HUES6 (cell line): ENCODE measurements at regions not wholly inside any gene's neighbourhood (a gene's known extent, or its start where the extent isn't known, plus 50 kb on each side); places are given as distances from the start of the nearest gene placed in this dataset.
A peak's percentile ranks its signal among the peaks of the same experiment; 100 is the strongest.

Experiments used
- H3K27ac ChIP-seq: 2 replicates; pipeline ENCODE4 v1.7.0; 2013; ENCODE audit warnings: low read depth, mild to moderate bottlenecking, low read length, inconsistent platforms
- H3K27me3 ChIP-seq: 2 replicates; pipeline ENCODE4 v1.6.1; 2013; ENCODE audit warnings: low read length; ENCODE audit not compliant: control insufficient read depth, insufficient read depth
- H3K36me3 ChIP-seq: 2 replicates; pipeline ENCODE4 v1.6.1; 2013; ENCODE audit warnings: low read length; ENCODE audit not compliant: control insufficient read depth, insufficient read depth
- H3K4me1 ChIP-seq: 2 replicates; pipeline ENCODE4 v1.6.1; 2013; ENCODE audit warnings: low read length; ENCODE audit not compliant: control insufficient read depth, insufficient read depth
- H3K4me3 ChIP-seq: 2 replicates; pipeline ENCODE4 v1.5.1; 2013; ENCODE audit warnings: low read depth, low read length
- H3K9ac ChIP-seq: one replicate; pipeline ENCODE4 v1.6.1; 2013; ENCODE audit warnings: mild to moderate bottlenecking, low read length
- H3K9me3 ChIP-seq: 2 replicates; pipeline ENCODE4 v1.6.1; 2013; ENCODE audit warnings: low read depth, low read length; ENCODE audit not compliant: control insufficient read depth, insufficient read depth

DNA sequence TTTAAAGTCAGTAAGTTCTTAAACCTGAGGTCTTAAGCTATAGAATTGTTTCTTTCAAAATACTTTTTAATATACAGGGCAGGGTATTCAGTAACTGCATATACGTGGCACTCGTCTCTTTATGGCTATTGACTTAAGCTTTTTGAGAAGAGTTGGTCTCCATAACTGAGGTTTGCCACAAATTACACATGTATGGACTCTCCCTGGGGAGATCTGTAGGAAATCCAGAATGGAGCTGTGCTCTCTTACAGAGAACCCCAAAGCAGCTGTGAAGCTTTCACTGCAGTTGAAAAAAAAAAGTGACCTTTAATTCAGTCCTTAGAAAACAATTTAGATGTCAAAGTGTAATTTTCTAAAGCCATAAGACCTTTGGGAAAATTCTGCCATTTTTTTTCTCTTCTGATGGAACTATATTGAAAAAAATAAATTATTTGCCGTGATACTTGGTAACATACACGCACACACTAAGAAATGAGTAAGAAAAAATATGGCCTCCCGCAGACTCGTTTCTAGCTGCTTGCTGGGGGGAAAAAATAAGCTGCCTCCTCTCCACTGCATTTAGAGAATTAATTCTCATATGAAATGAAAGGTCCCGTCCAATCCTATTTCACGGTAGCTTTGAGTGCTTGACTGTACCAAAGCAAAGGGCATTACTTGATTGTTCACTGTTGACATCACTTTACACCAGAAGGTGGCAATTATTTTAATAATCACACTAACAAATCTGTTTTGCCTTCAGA is 159.4 kb upstream of the TENM3 start:
- H3K27ac ChIP-seq = peak overlapping the region; percentile 79
- H3K27me3 ChIP-seq = no peaks in the 10 kb centered on the region
- H3K36me3 ChIP-seq = peaks cover 9% of the 10 kb centered on the region; the same call in 1 of the 2 replicates
- no peaks in the 10 kb centered on the region; the same call in 1 of the 2 replicates for H3K9me3 ChIP-seq
- H3K4me1 ChIP-seq = peaks cover 38% of the 10 kb centered on the region
- peak overlapping the region; percentile 45 for H3K4me3 ChIP-seq
- peak overlapping the region; percentile 85 for H3K9ac ChIP-seq

DNA sequence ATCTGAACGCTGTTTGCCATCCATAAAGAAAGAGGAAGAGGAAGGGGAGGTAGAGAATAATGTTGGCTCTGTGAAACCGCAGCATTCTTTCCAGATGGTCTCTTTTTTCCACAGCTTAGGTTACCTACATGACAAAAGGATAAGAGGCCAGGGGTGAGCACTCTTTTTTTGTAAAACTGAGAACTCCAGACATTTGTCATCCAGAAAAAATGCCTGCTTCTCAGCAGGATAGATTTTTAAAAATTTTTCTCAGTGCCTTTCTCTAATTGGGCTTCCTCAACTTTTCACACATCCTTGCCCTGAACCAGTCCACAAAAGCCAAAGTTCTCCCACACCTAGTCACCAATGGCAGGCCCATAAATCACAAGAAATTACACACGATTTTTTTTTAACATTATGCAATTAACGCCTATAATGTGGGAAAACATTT is 158.1 kb upstream of the TENM3 start:
- H3K36me3 ChIP-seq = peaks cover 4% of the 10 kb centered on the region; the same call in 1 of the 2 replicates
- peak overlapping the region; percentile 45 for H3K4me3 ChIP-seq
- peak overlapping the region; percentile 79 for H3K27ac ChIP-seq
- H3K27me3 ChIP-seq = no peaks in the 10 kb centered on the region
- H3K9me3 ChIP-seq = no peaks in the 10 kb centered on the region; the same call in 1 of the 2 replicates
- peak overlapping the region; percentile 85 for H3K9ac ChIP-seq
- H3K4me1 ChIP-seq = peaks cover 40% of the 10 kb centered on the region

DNA sequence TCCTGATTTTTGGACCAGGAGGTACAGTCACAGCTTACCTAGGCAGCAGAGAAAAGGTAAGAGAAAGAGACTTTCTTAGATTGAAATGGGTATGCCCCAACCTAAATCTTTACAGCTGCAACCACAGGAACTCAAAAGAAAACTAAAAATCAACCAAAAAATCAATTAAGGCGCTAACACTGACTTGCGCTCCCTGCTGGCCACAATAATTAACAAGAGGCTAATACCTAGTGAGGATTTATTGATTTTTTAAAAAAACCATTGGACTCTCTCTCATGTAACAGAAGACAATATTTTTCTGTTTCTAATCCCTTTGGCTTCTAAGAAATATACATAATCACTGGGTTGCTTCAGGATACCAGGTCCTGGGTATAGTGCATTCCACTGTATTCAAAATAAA is 153.9 kb upstream of the TENM3 start:
- no peak overlapping the region for H3K4me3 ChIP-seq
- peaks cover 23% of the 10 kb centered on the region for H3K4me1 ChIP-seq
- no peak overlapping the region for H3K27ac ChIP-seq

DNA sequence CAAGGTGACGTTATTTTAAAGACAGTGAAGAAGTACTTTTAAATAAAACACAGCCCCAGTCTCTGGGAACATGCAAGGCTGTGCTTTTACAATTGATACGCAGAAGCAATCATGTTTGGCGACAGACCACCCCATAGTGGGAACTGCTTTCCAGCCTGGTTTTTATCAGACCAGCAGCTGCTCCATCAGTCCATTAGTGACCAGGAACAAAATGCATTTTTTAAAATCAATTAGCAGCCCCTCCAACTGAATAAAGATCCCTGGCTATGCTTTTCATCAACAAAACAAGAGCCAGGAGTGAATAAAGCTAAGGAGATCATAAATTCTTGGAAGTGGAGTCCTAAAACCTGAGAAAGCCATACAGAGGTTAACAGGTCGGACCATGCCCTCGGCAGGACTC is 153.0 kb upstream of the TENM3 start:
- H3K4me1 ChIP-seq = peaks cover 17% of the 10 kb centered on the region
- H3K9ac ChIP-seq = no peak overlapping the region
- H3K4me3 ChIP-seq = no peak overlapping the region
- no peak overlapping the region for H3K27ac ChIP-seq
- H3K27me3 ChIP-seq = no peaks in the 10 kb centered on the region
- H3K36me3 ChIP-seq = no peaks in the 10 kb centered on the region
- H3K9me3 ChIP-seq = no peaks in the 10 kb centered on the region

More for the DNA sequence above, 153.9 kb upstream of the TENM3 start:
- Histone ChIP-seq H3K9ac (no peak overlapping the region), H3K27me3 (no peaks in the 10 kb centered on the region), H3K9me3 (no peaks in the 10 kb centered on the region), H3K36me3 (no peaks in the 10 kb centered on the region)

DNA sequence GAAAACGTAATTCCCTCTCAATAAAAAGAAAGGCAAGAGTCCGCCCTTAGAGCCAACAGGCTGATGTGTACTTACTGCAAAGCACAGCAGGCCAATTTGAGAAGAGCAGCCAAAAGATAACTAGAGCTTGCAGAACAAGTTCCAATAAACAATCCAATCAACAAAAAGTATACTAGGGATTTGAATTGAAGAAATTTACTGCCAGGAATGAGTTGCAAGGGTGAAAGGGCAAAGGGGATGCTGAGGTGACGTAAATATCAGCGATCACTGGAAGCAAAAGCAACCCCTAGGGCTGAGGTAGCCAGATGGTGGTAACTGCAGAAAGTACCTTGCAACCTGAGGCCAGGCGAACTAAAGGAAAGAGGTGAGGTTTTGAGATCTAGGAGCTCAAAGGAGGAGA is 152.1 kb upstream of the TENM3 start:
- no peak overlapping the region for H3K9ac ChIP-seq
- peaks cover 8% of the 10 kb centered on the region for H3K4me1 ChIP-seq
- H3K9me3 ChIP-seq = no peaks in the 10 kb centered on the region
- no peak overlapping the region for H3K4me3 ChIP-seq
- H3K36me3 ChIP-seq = no peaks in the 10 kb centered on the region
- no peaks in the 10 kb centered on the region for H3K27me3 ChIP-seq
- no peak overlapping the region for H3K27ac ChIP-seq

DNA sequence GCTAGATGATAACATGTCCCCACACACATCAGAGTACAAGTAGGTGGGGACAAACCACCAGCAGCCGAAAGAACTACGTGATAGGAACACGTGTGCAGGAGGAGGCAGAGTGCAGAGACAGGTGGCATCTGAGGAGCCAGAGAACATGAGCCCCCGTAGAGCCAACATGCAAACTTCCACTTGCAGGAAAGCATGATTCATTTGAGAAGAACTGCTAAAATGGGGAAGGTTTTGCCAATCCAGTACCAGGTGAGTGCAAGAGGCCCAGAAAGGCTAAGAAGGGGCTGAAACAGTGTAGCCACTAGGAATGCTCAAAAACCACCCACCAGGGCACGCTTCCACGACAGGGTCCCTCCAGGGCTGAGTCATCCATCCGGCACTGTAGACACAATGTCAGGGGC is 149.8 kb upstream of the TENM3 start:
- Histone ChIP-seq H3K4me1 (0 out of 2 replicates have a peak, but pooled peaks cover 2% of the 10 kb centered on the region), H3K4me3 (no peak overlapping the region), H3K27me3 (no peaks in the 10 kb centered on the region), H3K9ac (no peak overlapping the region), H3K9me3 (no peaks in the 10 kb centered on the region), H3K27ac (no peak overlapping the region), H3K36me3 (no peaks in the 10 kb centered on the region)

DNA sequence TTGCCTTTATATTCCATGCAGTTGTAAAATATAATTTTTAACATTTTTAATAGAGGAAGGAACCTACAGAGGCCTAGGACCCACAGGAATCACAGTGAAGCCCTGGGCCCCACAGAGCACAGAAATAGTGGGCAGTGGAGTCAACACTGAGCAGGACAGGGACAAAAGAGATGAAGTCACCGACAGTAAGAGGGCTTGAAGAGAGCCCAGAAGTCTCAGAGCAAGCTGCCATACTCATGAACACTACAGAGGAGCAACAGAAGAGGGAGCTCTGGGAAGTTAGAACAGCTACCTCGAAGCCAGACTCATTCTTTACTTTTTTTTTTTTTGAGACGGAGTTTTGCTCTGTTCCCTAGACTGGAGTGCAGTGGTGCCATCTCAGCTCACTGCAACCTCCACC is 149.3 kb upstream of the TENM3 start:
- no peak overlapping the region for H3K27ac ChIP-seq
- 0 out of 2 replicates have a peak, but pooled peaks cover 2% of the 10 kb centered on the region for H3K4me1 ChIP-seq
- no peaks in the 10 kb centered on the region for H3K36me3 ChIP-seq
- no peaks in the 10 kb centered on the region for H3K9me3 ChIP-seq
- no peak overlapping the region for H3K9ac ChIP-seq
- H3K4me3 ChIP-seq = no peak overlapping the region
- no peaks in the 10 kb centered on the region for H3K27me3 ChIP-seq

DNA sequence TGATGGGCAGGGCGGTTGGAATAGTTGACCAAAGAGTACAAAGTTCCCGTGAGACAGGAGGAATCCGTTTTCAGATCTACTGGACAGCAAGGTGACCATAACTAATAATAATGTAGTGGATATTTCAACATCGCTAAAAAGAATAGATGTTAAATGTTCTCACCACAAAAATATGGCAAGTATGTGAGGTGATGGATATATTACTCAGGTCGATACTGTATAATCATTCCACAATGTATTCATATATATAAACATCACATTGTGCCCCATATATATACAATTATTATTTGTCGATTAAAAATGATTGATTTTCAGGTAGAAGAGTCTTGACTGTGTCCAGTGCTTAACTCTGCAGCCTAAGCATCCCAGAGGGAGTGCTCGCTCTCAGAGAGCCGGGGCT is 141.6 kb upstream of the TENM3 start:
- Histone ChIP-seq H3K9ac (no peak overlapping the region), H3K4me3 (no peak overlapping the region), H3K36me3 (no peaks in the 10 kb centered on the region), H3K4me1 (no peaks in the 10 kb centered on the region; the same call in 1 of the 2 replicates), H3K27me3 (no peaks in the 10 kb centered on the region), H3K9me3 (no peaks in the 10 kb centered on the region), H3K27ac (no peak overlapping the region)

DNA sequence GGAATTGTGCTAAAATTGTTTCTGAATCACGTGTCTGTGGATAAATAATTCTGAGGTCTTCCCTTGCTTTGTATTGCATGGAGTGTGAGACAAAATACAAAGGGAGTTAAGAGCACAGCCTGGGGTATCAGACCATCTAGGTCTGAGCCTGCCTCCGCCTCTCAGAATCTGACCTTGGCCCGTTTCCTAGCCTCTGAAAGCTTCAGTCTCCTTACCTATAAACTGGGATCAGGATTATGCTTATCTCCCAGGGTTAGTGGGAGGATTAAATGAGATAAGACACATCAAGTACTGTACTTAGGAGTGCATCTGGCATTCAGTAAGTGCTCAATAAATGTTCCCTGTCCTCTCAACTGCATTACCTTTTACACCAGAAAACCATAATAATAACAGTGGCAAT is 140.6 kb upstream of the TENM3 start:
- no peaks in the 10 kb centered on the region for H3K27me3 ChIP-seq
- no peak overlapping the region for H3K9ac ChIP-seq
- H3K4me3 ChIP-seq = no peak overlapping the region
- H3K4me1 ChIP-seq = no peaks in the 10 kb centered on the region; the same call in 1 of the 2 replicates
- no peak overlapping the region for H3K27ac ChIP-seq
- H3K36me3 ChIP-seq = no peaks in the 10 kb centered on the region
- H3K9me3 ChIP-seq = no peaks in the 10 kb centered on the region

DNA sequence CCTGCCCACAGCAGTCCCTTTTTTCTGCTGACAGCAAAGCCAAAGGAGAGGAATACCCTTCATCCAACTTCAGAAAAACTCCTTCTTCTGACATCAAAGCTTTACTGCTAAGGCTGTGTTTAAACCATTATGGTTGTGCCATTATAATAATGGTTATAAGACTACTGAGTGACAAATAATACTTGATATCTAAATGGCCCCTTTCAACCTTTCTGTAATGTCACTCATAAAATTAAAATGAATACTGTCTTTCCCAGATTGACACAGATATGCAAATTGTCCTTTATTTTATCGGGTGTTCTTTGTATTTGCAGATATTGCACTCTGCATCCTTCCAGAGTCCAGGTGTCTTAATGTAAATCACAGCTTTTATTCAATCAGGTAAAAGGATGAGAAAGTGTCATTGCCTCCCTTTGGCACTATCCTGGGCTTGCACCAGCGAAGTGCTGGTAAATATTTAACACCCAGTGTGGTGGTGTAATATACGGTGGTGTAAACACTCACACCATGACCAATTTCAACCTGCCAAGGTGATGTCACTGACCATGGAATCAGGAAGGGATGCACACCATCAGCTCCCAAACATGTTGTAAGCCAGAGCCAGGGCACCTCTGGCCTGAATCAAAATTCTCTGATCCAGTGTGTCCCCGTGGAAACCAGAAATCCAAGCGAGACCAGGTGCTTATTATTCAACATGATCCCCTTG is 139.4 kb upstream of the TENM3 start:
- Histone ChIP-seq H3K4me1 (no peaks in the 10 kb centered on the region; the same call in 1 of the 2 replicates), H3K4me3 (no peak overlapping the region), H3K27ac (no peak overlapping the region), H3K27me3 (no peaks in the 10 kb centered on the region), H3K9me3 (no peaks in the 10 kb centered on the region), H3K9ac (no peak overlapping the region), H3K36me3 (no peaks in the 10 kb centered on the region)

DNA sequence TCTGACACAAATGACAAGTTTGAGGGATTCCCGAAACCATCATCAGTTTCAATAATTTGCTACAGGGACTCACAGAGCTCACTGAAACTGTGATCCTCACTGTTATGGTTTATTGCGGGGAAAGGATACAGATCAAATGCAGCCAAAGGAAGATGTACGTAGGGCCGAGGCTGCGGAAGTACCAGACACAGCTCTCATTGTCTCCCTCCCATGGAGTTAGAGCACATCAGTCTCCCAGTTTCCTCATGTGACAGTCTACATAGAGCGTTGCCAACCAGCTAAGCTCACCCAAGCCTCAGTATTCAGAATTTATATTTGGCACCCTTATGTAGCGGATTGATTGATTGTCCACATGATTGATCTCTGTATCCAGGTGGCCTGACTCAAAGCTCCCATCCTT is 137.8 kb upstream of the TENM3 start:
- Histone ChIP-seq H3K36me3 (no peaks in the 10 kb centered on the region), H3K9ac (no peak overlapping the region), H3K27ac (no peak overlapping the region)

More for the DNA sequence above, 137.8 kb upstream of the TENM3 start:
- no peaks in the 10 kb centered on the region; the same call in 1 of the 2 replicates for H3K4me1 ChIP-seq
- H3K4me3 ChIP-seq = no peak overlapping the region
- H3K9me3 ChIP-seq = no peaks in the 10 kb centered on the region
- H3K27me3 ChIP-seq = no peaks in the 10 kb centered on the region
